ENCODE measurements at regions not wholly inside any gene's neighbourhood (a gene's known extent, or its start where the extent isn't known, plus 50 kb on each side); places are given as distances from the start of the nearest gene placed in this dataset.

DNA sequence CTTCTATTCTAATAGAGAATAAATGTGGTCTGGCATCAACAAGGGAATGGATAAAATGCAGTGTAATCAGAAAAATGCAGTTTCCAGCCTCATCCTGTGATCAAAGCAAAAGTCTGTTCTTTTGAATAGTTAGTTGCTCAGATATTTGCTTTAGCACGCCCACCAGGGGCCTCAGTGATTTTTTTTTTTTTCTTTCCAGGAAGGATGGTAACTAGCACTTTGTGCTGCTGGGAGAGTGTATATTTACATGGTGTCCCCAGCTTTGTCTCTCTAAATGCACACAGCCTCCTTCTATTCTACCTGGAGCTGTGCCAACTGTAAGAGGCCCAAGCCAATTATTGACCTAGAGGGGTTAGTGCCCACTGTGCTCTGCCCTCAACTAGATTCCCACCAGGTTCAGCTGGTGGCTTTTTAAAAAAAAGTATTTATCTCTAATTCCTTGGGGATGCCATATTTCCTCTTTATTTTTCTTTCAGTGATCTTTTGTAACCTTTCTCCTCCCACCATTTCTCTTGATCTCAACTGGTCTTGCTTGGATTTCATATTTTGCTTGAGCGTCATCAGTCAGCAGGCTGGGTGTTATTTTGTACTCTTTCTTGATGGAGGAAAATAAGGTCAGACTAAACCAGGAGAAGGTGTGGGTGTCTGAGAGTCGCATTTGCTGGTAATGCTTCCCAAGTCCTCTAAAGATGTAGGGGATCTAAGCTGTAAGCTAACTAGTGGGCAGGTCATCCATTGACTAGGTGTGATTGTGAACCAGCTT is 193.0 kb upstream of the C9orf72 start:
- no peak overlapping the region for H3K27ac ChIP-seq (ENCODE audit: low read depth, low read length)
- H2BK5ac ChIP-seq (ENCODE audit: low read depth, low read length, poor library complexity), result no peak overlapping the region
- H2AFZ ChIP-seq (ENCODE audit: insufficient read depth, low read length, poor library complexity), result no peak overlapping the region
- no peak overlapping the region for H3K9ac ChIP-seq (ENCODE audit: low read length)
- H4K91ac ChIP-seq (ENCODE audit: low read depth, low read length), result no peak overlapping the region
- H4K12ac ChIP-seq (ENCODE audit: low read depth, low read length), result no peak overlapping the region
- H3K4ac ChIP-seq (ENCODE audit: low read depth, low read length), result no peak overlapping the region
- no peak for DNase-seq
- no peak overlapping the region for H3K18ac ChIP-seq (ENCODE audit: low read length)
- no peaks in the 10 kb centered on the region for H3K36me3 ChIP-seq (ENCODE audit: control insufficient read depth in 1 of 2, insufficient read depth in 2 of 2, low read length in 2 of 2)
- no peak overlapping the region for H2BK120ac ChIP-seq (ENCODE audit: insufficient read depth, low read length, poor library complexity)
- no peak overlapping the region for H3K4me2 ChIP-seq (ENCODE audit: low read length)
- no peak overlapping the region for H4K8ac ChIP-seq (ENCODE audit: low read depth, low read length)
- H3K79me2 ChIP-seq (ENCODE audit: control insufficient read depth, insufficient read depth, low read length, poor library complexity), result no peaks in the 10 kb centered on the region
- no peaks in the 10 kb centered on the region for H3K9me3 ChIP-seq (ENCODE audit: insufficient read depth, low read depth, low read length)
- H2BK12ac ChIP-seq (ENCODE audit: low read length), result no peak overlapping the region
- H3K4me1 ChIP-seq (ENCODE audit: control insufficient read depth in 1 of 2, insufficient read depth in 2 of 2, low read length in 2 of 2), result no peaks in the 10 kb centered on the region
- H3K14ac ChIP-seq (ENCODE audit: low read length), result no peak overlapping the region
- no peaks in the 10 kb centered on the region for H3K79me1 ChIP-seq (ENCODE audit: low read length)
- H3K23ac ChIP-seq (ENCODE audit: low read length), result no peak overlapping the region
- no peaks in the 10 kb centered on the region for H3K27me3 ChIP-seq (ENCODE audit: insufficient read depth, low read length)
- no CpG with 5 or more reads among the region's 3 CpGs for WGBS (ENCODE audit: extremely low coverage, insufficient coverage, insufficient read length)
- no peak overlapping the region for H2AK5ac ChIP-seq (ENCODE audit: low read length)
- H3K4me3 ChIP-seq (ENCODE audit: low read depth, low read length), result no peak overlapping the region

DNA sequence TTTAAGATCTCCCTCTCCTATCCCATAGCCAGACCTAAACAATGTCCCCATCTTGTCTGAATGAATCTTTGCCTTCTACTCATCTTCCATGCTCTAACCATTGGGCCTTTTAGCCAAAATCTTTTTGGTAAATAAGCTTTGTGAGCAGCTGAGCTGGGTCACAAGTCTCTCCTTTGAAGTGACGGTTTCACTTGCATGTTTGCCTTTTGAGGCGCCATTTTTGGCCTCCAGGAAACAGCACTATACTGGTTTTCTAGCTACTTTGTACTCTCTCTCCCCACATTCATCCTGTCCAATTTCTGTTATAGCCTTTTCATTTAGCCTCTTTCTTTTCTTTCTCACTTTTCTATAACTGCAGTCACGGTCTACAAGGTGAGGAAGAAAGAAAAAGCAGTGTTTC is 195.5 kb upstream of the C9orf72 start:
- H3K27me3 ChIP-seq (ENCODE audit: insufficient read depth, low read length), result no peaks in the 10 kb centered on the region
- no peaks in the 10 kb centered on the region for H3K79me2 ChIP-seq (ENCODE audit: control insufficient read depth, insufficient read depth, low read length, poor library complexity)
- H2BK120ac ChIP-seq (ENCODE audit: insufficient read depth, low read length, poor library complexity), result no peak overlapping the region
- no peak overlapping the region for H4K8ac ChIP-seq (ENCODE audit: low read depth, low read length)
- no peak overlapping the region for H3K18ac ChIP-seq (ENCODE audit: low read length)
- H4K12ac ChIP-seq (ENCODE audit: low read depth, low read length), result no peak overlapping the region
- no peak overlapping the region for H4K91ac ChIP-seq (ENCODE audit: low read depth, low read length)
- no peak overlapping the region for H3K4ac ChIP-seq (ENCODE audit: low read depth, low read length)
- no peak overlapping the region for H3K27ac ChIP-seq (ENCODE audit: low read depth, low read length)
- DNase-seq, result no peak
- H2BK5ac ChIP-seq (ENCODE audit: low read depth, low read length, poor library complexity), result no peak overlapping the region
- H2BK12ac ChIP-seq (ENCODE audit: low read length), result no peak overlapping the region
- no peaks in the 10 kb centered on the region for H3K79me1 ChIP-seq (ENCODE audit: low read length)
- no peak overlapping the region for H3K4me2 ChIP-seq (ENCODE audit: low read length)
- H3K4me3 ChIP-seq (ENCODE audit: low read depth, low read length), result no peak overlapping the region
- H2AFZ ChIP-seq (ENCODE audit: insufficient read depth, low read length, poor library complexity), result no peak overlapping the region
- no CpG with 5 or more reads among the region's 3 CpGs for WGBS (ENCODE audit: extremely low coverage, insufficient coverage, insufficient read length)
- H3K36me3 ChIP-seq (ENCODE audit: control insufficient read depth in 1 of 2, insufficient read depth in 2 of 2, low read length in 2 of 2), result no peaks in the 10 kb centered on the region
- no peak overlapping the region for H3K23ac ChIP-seq (ENCODE audit: low read length)
- H3K14ac ChIP-seq (ENCODE audit: low read length), result no peak overlapping the region
- no peaks in the 10 kb centered on the region for H3K4me1 ChIP-seq (ENCODE audit: control insufficient read depth in 1 of 2, insufficient read depth in 2 of 2, low read length in 2 of 2)
- H3K9me3 ChIP-seq (ENCODE audit: insufficient read depth, low read depth, low read length), result no peaks in the 10 kb centered on the region
- H2AK5ac ChIP-seq (ENCODE audit: low read length), result no peak overlapping the region
- H3K9ac ChIP-seq (ENCODE audit: low read length), result no peak overlapping the region

DNA sequence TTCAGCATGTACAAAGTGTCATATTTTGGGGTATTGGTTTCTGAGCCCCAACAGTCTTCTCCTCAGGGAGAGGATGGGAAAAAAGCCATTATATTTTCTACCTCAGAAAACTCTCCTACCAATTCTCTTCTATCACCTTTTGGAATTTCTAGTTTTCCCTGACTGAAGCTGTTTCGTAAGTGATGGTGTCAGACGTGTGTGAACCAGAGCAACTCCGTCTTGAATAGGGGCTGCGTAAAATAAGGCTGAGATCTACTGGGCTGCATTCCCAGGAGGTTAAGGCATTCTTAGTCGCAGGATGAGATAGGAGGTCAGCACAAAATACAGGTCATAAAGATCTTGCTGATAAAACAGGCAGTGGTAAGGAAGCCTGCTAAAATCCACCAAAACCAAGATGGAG is 197.3 kb upstream of the C9orf72 start:
- H3K9ac ChIP-seq (ENCODE audit: low read length), result no peak overlapping the region
- H3K36me3 ChIP-seq (ENCODE audit: control insufficient read depth in 1 of 2, insufficient read depth in 2 of 2, low read length in 2 of 2), result no peaks in the 10 kb centered on the region
- DNase-seq, result no peak
- H3K27ac ChIP-seq (ENCODE audit: low read depth, low read length), result no peak overlapping the region
- no peak overlapping the region for H3K18ac ChIP-seq (ENCODE audit: low read length)
- no peak overlapping the region for H2AK5ac ChIP-seq (ENCODE audit: low read length)
- H3K79me2 ChIP-seq (ENCODE audit: control insufficient read depth, insufficient read depth, low read length, poor library complexity), result no peaks in the 10 kb centered on the region
- H4K8ac ChIP-seq (ENCODE audit: low read depth, low read length), result no peak overlapping the region
- no peak overlapping the region for H3K14ac ChIP-seq (ENCODE audit: low read length)
- no peak overlapping the region for H4K12ac ChIP-seq (ENCODE audit: low read depth, low read length)
- H3K79me1 ChIP-seq (ENCODE audit: low read length), result no peaks in the 10 kb centered on the region
- H2AFZ ChIP-seq (ENCODE audit: insufficient read depth, low read length, poor library complexity), result no peak overlapping the region
- no CpG with 5 or more reads among the region's 5 CpGs for WGBS (ENCODE audit: extremely low coverage, insufficient coverage, insufficient read length)
- H2BK5ac ChIP-seq (ENCODE audit: low read depth, low read length, poor library complexity), result no peak overlapping the region
- H3K9me3 ChIP-seq (ENCODE audit: insufficient read depth, low read depth, low read length), result no peaks in the 10 kb centered on the region
- H2BK12ac ChIP-seq (ENCODE audit: low read length), result no peak overlapping the region
- no peak overlapping the region for H3K4ac ChIP-seq (ENCODE audit: low read depth, low read length)
- no peak overlapping the region for H3K4me3 ChIP-seq (ENCODE audit: low read depth, low read length)
- no peaks in the 10 kb centered on the region for H3K27me3 ChIP-seq (ENCODE audit: insufficient read depth, low read length)
- H3K4me1 ChIP-seq (ENCODE audit: control insufficient read depth in 1 of 2, insufficient read depth in 2 of 2, low read length in 2 of 2), result no peaks in the 10 kb centered on the region
- H2BK120ac ChIP-seq (ENCODE audit: insufficient read depth, low read length, poor library complexity), result no peak overlapping the region
- H3K23ac ChIP-seq (ENCODE audit: low read length), result no peak overlapping the region
- no peak overlapping the region for H4K91ac ChIP-seq (ENCODE audit: low read depth, low read length)
- no peak overlapping the region for H3K4me2 ChIP-seq (ENCODE audit: low read length)

DNA sequence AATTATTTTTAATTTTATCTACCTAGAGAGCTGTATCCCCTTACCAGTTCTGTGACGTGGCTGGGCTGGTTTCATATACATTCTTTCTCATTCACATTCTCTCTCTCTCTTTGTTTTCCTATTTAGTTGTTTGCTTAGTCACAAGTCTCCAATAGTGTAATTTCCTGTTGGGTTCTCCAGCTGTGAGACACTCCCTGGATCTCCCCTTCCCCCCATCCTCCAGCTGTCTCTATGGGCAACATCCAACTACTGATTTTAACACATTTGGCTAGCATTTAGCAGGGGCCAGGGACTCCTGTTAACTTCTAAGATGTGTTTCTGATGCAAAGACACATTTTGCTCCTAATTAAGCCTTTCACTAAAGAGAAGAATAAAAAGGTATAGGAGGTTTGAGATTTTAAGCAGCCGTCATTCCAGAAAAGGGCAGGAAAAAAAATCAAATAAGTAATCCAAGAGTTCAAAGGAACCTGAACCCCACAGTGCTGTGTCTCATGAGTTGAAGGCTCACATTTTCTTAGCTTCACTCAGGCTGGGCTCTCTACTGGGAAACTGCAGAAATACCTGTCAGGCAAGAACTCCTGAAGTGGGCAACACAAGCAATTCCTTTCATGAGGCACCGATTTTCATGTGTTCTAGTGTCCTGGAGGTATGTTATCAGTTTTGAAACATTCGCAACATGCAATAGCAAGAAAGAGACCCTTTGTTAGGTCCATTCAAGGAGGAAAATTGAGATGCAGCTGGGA is 198.7 kb upstream of the C9orf72 start:
- Histone ChIP-seq H4K91ac (ENCODE audit: low read depth, low read length) (no peak overlapping the region), H3K4me3 (ENCODE audit: low read depth, low read length) (no peak overlapping the region), H3K27me3 (ENCODE audit: insufficient read depth, low read length) (no peaks in the 10 kb centered on the region), H3K79me2 (ENCODE audit: control insufficient read depth, insufficient read depth, low read length, poor library complexity) (no peaks in the 10 kb centered on the region), H3K18ac (ENCODE audit: low read length) (no peak overlapping the region), H2BK5ac (ENCODE audit: low read depth, low read length, poor library complexity) (no peak overlapping the region), H2AFZ (ENCODE audit: insufficient read depth, low read length, poor library complexity) (no peak overlapping the region), H2AK5ac (ENCODE audit: low read length) (no peak overlapping the region), H2BK120ac (ENCODE audit: insufficient read depth, low read length, poor library complexity) (no peak overlapping the region), H3K14ac (ENCODE audit: low read length) (no peak overlapping the region), H3K9me3 (ENCODE audit: insufficient read depth, low read depth, low read length) (no peaks in the 10 kb centered on the region), H4K8ac (ENCODE audit: low read depth, low read length) (no peak overlapping the region), H3K36me3 (ENCODE audit: control insufficient read depth in 1 of 2, insufficient read depth in 2 of 2, low read length in 2 of 2) (no peaks in the 10 kb centered on the region), H3K4me1 (ENCODE audit: control insufficient read depth in 1 of 2, insufficient read depth in 2 of 2, low read length in 2 of 2) (no peaks in the 10 kb centered on the region), H3K4ac (ENCODE audit: low read depth, low read length) (no peak overlapping the region), H3K27ac (ENCODE audit: low read depth, low read length) (no peak overlapping the region), H2BK12ac (ENCODE audit: low read length) (no peak overlapping the region), H3K4me2 (ENCODE audit: low read length) (no peak overlapping the region), H3K9ac (ENCODE audit: low read length) (no peak overlapping the region), H3K23ac (ENCODE audit: low read length) (no peak overlapping the region), H3K79me1 (ENCODE audit: low read length) (no peaks in the 10 kb centered on the region), H4K12ac (ENCODE audit: low read depth, low read length) (no peak overlapping the region)
- no peak for DNase-seq
- WGBS (ENCODE audit: extremely low coverage, insufficient coverage, insufficient read length), result no CpG with 5 or more reads among the region's 4 CpGs
